ENCODE measurements at regions not wholly inside any gene's neighbourhood (a gene's known extent, or its start where the extent isn't known, plus 50 kb on each side); places are given as distances from the start of the nearest gene placed in this dataset.

GRCh38 chr4:3599951-3600350 lies 67.7 kb upstream of the LRPAP1 start:
- TF ChIP-seq CTCF (IDR thresholded peaks at IDR 0.05) (no peak), POLR2A (IDR thresholded peaks at IDR 0.05) (no peak)

Data from body of pancreas (tissue), 4 donors.